GM21619 (cell line): ENCODE measurements at regions not wholly inside any gene's neighbourhood (a gene's known extent, or its start where the extent isn't known, plus 50 kb on each side); places are given as distances from the start of the nearest gene placed in this dataset.

Source experiments
- ATAC-seq: cut with Tn5 transposase; IDR thresholded peaks from one replicate; pipeline ENCODE4 v1.9.1; 2021; ENCODE audit not compliant: unreplicated experiment

- ATAC-seq: no peak
These were observed 1386.6 kb downstream of the PCDH7 start for GRCh38 chr4:32106767-32107166.

- no peak for ATAC-seq
These were observed 1392.7 kb downstream of the PCDH7 start for GRCh38 chr4:32112891-32113290.

- ATAC-seq: no peak
These were observed 1397.5 kb downstream of the PCDH7 start for GRCh38 chr4:32117693-32118092.

DNA sequence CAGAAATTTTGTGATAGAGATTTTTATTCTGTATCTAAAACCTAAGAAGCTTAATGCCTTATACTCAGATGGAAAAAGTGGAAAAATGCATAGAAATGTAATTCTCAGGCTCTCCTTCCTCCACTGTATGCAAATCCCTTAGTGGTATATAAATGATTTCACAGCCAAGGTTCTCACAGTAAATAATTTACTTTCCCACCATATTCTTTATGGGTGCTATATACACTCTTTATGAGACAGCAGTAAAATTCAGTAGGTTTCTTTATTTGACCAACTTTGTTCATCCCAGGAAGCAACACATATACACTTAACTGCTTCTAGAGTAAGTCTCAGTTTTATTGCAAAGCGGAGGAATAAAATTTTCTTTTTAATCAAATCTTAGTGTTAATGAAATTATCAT is 1399.7 kb downstream of the PCDH7 start:
- no peak for ATAC-seq

DNA sequence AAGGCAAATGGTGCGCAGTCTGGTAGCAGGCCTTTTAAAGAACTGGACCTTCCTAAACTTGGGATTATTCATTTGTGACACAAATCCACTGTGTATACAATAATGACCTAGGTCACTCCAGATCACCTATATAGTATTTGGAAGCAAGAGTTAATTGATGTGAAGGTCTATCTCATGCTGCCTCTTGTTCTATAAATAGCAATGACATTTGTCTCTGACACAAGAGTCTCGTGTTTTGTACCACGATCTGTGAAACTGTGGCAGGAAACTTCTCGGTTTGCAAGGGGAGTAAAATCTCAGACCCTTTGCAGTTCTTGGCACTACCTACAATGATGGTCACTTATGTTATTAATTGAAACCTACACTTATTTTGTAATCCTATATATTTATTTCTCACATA is 1408.4 kb downstream of the PCDH7 start:
- ATAC-seq: no peak

GRCh38 chr4:32129967-32130366 is 1409.8 kb downstream of the PCDH7 start:
- ATAC-seq: no peak

DNA sequence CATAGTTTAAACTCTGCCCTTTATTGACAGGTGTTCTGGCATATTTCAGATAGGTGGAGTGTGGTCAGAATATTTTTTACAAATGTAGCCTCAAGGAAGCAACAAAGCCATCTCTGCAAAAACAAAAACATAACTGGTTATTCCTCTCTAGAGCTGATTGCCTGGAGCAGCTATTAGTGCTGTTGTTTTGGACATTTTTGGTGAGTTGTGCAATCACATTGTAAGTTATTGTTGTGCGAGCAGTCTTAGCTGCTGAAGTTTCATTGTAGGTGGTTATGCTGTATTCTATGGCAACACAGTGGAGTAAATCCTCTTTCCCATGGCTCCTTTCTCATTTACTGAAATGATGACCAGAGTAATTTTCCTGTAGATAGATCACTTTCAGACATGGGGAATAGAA is 1413.0 kb downstream of the PCDH7 start:
- ATAC-seq: no peak

DNA sequence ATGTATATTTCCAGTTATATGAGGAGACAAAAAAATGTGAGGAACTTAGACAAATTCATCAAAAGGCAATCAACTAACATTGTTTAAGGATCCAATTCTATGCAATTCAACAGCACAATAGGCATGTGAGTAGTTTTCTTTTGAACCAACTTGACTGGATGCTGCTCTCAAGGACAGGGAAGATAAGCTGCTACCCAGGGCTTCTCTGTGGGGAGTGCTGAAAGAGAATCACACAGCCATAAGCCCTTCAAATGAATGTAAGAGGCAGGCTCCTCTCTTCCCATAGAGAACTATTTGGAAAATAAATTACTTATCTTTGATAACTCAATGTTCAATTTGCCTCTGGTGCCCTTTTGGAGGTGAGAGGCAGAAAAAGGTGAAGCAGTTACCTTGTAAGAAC is 1413.6 kb downstream of the PCDH7 start:
- ATAC-seq: no peak

- no peak for ATAC-seq
These were observed 1415.5 kb downstream of the PCDH7 start for GRCh38 chr4:32135642-32136041.

- ATAC-seq: no peak
These were observed 1416.1 kb downstream of the PCDH7 start for GRCh38 chr4:32136081-32136787.

- no peak for ATAC-seq
These were observed 1420.5 kb downstream of the PCDH7 start for GRCh38 chr4:32140636-32141035.

DNA sequence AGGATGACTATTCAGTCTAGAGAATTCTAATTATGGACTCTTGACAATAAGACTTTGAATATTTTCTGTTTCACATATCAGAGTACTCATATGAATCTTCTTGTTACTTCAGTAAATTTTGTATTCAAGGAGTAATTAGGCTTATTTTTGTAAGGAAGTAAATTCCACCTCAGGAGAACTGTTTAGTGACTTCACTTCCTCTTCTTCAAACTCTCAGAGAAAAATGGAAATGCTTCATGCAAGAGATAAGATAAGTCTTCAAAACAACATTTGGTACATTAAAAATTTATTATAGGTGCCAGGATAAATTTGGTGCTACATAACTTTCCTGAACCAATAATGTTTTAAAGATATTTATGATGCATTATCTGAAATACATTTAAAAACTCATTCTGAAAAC is 1421.9 kb downstream of the PCDH7 start:
- no peak for ATAC-seq

- no peak for ATAC-seq
These were observed 1425.8 kb downstream of the PCDH7 start for GRCh38 chr4:32145987-32146386.

DNA sequence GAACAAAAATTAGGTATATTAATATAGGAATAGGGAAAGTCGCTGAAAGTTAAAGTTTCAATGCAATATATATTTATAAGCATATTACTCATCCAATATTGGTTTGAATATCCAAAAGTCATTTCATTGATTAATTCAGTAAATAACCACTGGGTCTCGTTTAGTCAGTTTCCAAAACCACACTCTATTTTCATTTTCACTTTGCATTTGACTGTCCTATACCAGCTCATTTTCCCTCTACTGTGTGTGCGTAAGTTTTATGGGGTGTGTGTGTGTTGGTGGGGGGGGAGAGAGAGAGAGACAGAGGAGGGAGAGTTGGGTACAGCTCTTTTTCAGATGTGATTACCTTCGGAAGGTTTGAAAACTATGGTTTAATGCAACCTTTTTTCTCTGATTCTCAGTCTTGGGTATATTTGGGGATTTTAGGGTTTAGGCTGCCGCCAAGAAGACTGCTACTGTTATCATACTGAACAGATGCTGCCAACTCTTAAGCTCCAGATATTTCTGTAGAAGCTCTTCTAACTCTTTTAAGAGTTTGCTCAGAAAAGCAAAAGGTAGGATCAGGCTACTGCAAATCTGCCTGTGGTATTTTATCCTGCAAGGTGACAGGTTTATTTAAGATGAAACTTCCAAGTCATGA is 1427.4 kb downstream of the PCDH7 start:
- ATAC-seq: no peak

DNA sequence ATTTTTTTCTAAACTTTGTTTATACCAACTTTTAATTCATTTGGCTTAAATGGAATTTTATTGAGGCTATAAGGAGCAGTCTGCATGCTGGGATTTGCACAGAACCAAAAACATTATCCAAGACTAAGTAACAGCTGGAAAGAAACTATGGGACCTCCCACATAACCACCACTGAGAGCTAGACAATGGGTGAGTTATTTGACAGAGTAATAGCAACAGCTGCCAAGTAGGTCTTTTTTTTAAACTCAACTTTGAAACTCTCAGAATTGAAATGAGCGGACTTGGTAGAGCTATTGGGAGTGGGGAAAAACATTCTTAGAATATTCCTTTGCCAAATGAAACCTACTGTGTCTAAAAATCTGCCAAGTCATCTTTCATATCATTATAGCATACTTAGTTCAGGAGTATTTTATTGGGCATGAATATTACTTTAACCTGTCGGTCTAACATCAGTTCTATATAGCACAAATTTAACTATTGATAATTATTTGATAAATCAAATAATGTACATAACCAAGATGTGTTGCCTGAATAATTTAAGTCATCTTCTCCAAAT is 1428.0 kb downstream of the PCDH7 start:
- ATAC-seq: no peak

DNA sequence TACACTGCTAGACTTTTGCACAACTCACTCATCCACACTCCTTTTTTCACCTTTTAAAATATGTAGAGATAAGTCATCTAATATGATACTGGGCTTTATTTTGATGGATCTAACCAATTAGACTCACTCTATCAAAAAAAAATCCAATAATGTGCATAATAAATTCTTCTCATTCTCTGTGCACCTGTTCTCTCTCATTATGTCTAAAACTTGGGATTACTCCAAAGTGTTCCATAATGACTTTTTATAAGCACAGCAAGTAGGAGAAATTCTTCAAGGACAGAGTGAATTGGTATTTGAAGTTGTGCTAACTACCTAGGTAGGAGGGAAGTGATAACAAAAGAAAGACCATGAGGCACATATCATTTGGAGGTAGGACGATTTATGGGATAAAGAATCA is 1438.8 kb downstream of the PCDH7 start:
- ATAC-seq: no peak

DNA sequence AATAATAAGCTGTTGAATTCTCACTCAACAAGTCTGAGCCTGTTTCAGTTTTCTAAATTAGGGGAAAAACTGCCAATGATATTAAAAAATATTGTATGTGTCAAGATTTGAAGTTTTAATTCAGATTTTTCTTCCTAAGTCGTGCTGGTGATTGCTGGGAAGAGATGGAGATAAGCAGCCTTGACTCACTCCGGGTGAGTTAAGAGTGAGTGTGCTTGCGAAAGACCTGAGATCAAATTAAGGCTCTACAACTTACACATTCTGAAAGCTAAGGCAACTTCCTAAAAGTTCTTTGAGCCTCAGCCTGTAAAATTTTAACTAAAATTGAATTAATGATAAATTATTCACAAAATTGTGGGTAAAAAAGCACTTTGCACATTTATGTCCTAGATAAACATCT is 1441.2 kb downstream of the PCDH7 start:
- ATAC-seq: no peak

DNA sequence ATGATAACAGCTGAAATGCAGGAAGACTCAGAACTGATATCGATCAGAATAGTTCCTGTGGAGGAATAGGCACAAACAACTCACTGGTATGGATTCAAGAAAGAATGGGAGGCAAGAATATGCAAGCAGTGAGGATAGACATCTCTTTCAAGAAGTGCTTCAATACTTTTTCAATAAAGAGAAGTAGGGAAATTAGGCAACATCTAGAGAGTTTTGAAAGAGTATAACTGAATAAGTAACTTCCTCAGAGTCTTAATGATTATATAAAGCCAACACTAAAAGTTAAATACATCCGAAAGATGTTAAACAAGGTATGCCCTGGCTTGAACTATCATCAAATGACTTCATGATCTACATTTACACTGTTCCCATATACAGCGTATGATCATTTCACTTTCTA is 1443.0 kb downstream of the PCDH7 start:
- no peak for ATAC-seq

DNA sequence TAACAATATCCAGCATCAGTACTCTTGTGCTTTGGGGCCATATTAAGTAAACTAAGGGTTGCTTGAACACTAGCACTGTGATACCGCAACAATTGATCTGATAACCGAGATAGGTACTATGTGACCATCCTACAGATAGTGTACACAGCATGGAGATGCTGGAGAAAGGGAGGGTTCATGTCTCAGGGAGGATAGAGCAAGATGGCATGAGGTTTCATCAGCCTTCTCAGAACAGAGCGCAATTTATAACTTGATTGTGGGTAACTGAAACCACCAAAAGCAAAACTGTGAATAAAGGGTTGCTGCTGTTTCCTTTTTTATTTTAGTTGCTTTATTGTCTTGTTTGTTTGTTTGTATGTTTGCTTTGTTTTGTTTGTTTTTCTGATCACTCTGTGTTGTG is 1449.7 kb downstream of the PCDH7 start:
- no peak for ATAC-seq

GRCh38 chr4:32172086-32172485 is 1451.9 kb downstream of the PCDH7 start:
- no peak for ATAC-seq

GRCh38 chr4:32172761-32173160 is 1452.6 kb downstream of the PCDH7 start:
- no peak for ATAC-seq

DNA sequence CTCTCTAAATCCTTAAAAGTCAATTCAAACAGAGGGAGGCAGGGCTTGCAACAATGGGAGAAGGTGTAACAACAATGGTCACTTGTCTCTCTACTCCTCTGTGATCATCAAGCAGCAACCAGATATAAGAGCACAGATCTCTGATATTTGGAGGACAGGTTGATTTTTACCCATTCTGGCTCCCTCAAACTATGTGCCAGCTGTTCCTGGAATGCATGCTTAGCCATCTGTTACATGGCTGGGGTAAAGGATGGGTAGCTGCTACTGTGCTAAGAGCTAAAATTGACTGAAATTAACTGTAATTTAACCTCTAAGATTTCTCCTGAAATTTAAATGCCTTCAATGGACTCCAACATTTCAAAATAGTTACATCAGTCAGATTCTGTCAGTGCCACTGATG is 1459.9 kb downstream of the PCDH7 start:
- no peak for ATAC-seq

DNA sequence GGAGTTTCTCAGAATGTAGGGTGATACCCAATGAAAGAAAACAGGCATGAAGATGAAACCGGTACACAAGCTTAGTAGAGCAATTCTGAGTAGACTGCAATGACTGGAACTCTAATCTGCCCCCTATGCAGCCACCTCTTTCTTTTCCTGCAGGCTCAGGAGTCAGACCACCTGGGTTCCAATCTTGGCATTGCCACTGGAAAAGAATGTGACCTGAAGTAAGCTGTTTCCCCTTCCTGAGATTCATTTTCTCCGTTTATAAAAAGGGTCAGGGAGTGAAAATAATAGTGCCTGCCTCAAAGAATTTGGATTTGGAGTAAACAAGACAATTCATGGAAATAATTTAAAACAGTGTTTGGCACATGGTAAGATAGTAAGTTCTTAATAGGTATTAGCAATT is 1464.0 kb downstream of the PCDH7 start:
- no peak for ATAC-seq
